Ovary (tissue), 3 donors: ENCODE measurements at regions not wholly inside any gene's neighbourhood (a gene's known extent, or its start where the extent isn't known, plus 50 kb on each side); places are given as distances from the start of the nearest gene placed in this dataset.

Experiments used
- EP300 ChIP-seq: sonication (generic); formaldehyde crosslinking; IDR thresholded peaks from one replicate; pipeline ENCODE4 v1.6.1; 2017; ENCODE audit warnings: antibody characterized with exemption
- POLR2A ChIP-seq: fragments of 450-650 bp; IDR thresholded peaks from one replicate; pipeline ENCODE4 v1.6.1; 2017; ENCODE audit warnings: antibody characterized with exemption, mild to moderate bottlenecking, moderate library complexity
- TF ChIP-seq, protein P1 (sequence below), 3 donors: fragments of 450-650 bp in 2 of 3; fragments of 200-600 bp in 1 of 3; IDR thresholded peaks; one replicate each; pipeline versions ENCODE4 v1.5.1 to v1.8.0; 2016 to 2022; ENCODE audit warnings: antibody characterized with exemption in 3 of 3, mild to moderate bottlenecking in 1 of 3
- donor health status: DM: no; HTN: no; CAD: no.

- TF ChIP-seq, protein P1, sequence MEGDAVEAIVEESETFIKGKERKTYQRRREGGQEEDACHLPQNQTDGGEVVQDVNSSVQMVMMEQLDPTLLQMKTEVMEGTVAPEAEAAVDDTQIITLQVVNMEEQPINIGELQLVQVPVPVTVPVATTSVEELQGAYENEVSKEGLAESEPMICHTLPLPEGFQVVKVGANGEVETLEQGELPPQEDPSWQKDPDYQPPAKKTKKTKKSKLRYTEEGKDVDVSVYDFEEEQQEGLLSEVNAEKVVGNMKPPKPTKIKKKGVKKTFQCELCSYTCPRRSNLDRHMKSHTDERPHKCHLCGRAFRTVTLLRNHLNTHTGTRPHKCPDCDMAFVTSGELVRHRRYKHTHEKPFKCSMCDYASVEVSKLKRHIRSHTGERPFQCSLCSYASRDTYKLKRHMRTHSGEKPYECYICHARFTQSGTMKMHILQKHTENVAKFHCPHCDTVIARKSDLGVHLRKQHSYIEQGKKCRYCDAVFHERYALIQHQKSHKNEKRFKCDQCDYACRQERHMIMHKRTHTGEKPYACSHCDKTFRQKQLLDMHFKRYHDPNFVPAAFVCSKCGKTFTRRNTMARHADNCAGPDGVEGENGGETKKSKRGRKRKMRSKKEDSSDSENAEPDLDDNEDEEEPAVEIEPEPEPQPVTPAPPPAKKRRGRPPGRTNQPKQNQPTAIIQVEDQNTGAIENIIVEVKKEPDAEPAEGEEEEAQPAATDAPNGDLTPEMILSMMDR (IDR thresholded peaks at IDR 0.05) = no peak
- TF ChIP-seq EP300 (no peak), POLR2A (no peak)
Observed at GRCh38 chrX:13121020-13121555, 76.7 kb upstream of the FAM9C start.
